ENCODE measurements at regions not wholly inside any gene's neighbourhood (a gene's known extent, or its start where the extent isn't known, plus 50 kb on each side); places are given as distances from the start of the nearest gene placed in this dataset.

DNA sequence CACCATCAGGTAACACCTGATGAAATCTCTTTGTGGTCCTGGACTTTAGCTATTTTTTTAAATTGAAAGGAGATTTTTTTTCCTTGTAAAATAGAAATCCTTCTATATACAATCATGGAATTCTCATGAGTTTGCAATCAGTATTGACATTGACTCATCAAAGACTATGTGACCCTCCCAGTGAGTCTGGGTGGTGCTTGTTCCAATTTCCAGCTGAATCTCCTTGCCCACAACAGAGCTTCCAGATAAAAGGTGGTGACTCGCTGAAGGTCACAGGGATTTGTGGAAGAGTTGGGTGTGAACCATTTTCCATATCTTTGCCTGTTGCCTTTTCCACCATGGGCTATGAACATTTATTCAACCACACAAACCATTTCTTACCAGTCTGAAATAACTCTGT, 486.6 kb downstream of the AJAP1 start (continued):
- TF ChIP-seq, protein P1, sequence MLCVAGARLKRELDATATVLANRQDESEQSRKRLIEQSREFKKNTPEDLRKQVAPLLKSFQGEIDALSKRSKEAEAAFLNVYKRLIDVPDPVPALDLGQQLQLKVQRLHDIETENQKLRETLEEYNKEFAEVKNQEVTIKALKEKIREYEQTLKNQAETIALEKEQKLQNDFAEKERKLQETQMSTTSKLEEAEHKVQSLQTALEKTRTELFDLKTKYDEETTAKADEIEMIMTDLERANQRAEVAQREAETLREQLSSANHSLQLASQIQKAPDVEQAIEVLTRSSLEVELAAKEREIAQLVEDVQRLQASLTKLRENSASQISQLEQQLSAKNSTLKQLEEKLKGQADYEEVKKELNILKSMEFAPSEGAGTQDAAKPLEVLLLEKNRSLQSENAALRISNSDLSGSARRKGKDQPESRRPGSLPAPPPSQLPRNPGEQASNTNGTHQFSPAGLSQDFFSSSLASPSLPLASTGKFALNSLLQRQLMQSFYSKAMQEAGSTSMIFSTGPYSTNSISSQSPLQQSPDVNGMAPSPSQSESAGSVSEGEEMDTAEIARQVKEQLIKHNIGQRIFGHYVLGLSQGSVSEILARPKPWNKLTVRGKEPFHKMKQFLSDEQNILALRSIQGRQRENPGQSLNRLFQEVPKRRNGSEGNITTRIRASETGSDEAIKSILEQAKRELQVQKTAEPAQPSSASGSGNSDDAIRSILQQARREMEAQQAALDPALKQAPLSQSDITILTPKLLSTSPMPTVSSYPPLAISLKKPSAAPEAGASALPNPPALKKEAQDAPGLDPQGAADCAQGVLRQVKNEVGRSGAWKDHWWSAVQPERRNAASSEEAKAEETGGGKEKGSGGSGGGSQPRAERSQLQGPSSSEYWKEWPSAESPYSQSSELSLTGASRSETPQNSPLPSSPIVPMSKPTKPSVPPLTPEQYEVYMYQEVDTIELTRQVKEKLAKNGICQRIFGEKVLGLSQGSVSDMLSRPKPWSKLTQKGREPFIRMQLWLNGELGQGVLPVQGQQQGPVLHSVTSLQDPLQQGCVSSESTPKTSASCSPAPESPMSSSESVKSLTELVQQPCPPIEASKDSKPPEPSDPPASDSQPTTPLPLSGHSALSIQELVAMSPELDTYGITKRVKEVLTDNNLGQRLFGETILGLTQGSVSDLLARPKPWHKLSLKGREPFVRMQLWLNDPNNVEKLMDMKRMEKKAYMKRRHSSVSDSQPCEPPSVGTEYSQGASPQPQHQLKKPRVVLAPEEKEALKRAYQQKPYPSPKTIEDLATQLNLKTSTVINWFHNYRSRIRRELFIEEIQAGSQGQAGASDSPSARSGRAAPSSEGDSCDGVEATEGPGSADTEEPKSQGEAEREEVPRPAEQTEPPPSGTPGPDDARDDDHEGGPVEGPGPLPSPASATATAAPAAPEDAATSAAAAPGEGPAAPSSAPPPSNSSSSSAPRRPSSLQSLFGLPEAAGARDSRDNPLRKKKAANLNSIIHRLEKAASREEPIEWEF (IDR thresholded peaks at IDR 0.05; ENCODE audit: insufficient replicate concordance, low read depth, low read length) = no peak
- TF ChIP-seq ASH2L (IDR thresholded peaks at IDR 0.05; ENCODE audit: borderline replicate concordance, low read depth) = no peak
- no peak for TF ChIP-seq EED (IDR thresholded peaks at IDR 0.05; ENCODE audit: low read depth)
- TF ChIP-seq, protein P2, sequence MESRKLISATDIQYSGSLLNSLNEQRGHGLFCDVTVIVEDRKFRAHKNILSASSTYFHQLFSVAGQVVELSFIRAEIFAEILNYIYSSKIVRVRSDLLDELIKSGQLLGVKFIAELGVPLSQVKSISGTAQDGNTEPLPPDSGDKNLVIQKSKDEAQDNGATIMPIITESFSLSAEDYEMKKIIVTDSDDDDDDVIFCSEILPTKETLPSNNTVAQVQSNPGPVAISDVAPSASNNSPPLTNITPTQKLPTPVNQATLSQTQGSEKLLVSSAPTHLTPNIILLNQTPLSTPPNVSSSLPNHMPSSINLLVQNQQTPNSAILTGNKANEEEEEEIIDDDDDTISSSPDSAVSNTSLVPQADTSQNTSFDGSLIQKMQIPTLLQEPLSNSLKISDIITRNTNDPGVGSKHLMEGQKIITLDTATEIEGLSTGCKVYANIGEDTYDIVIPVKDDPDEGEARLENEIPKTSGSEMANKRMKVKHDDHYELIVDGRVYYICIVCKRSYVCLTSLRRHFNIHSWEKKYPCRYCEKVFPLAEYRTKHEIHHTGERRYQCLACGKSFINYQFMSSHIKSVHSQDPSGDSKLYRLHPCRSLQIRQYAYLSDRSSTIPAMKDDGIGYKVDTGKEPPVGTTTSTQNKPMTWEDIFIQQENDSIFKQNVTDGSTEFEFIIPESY (IDR thresholded peaks at IDR 0.05) = no peak
- TF ChIP-seq CHD2 (IDR thresholded peaks at IDR 0.05; ENCODE audit: borderline replicate concordance, low read depth, low read length) = no peak
- TF ChIP-seq, protein P3, sequence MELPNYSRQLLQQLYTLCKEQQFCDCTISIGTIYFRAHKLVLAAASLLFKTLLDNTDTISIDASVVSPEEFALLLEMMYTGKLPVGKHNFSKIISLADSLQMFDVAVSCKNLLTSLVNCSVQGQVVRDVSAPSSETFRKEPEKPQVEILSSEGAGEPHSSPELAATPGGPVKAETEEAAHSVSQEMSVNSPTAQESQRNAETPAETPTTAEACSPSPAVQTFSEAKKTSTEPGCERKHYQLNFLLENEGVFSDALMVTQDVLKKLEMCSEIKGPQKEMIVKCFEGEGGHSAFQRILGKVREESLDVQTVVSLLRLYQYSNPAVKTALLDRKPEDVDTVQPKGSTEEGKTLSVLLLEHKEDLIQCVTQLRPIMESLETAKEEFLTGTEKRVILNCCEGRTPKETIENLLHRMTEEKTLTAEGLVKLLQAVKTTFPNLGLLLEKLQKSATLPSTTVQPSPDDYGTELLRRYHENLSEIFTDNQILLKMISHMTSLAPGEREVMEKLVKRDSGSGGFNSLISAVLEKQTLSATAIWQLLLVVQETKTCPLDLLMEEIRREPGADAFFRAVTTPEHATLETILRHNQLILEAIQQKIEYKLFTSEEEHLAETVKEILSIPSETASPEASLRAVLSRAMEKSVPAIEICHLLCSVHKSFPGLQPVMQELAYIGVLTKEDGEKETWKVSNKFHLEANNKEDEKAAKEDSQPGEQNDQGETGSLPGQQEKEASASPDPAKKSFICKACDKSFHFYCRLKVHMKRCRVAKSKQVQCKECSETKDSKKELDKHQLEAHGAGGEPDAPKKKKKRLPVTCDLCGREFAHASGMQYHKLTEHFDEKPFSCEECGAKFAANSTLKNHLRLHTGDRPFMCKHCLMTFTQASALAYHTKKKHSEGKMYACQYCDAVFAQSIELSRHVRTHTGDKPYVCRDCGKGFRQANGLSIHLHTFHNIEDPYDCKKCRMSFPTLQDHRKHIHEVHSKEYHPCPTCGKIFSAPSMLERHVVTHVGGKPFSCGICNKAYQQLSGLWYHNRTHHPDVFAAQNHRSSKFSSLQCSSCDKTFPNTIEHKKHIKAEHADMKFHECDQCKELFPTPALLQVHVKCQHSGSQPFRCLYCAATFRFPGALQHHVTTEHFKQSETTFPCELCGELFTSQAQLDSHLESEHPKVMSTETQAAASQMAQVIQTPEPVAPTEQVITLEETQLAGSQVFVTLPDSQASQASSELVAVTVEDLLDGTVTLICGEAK (IDR thresholded peaks at IDR 0.05; ENCODE audit: borderline replicate concordance) = no peak
- TF ChIP-seq, protein P4, sequence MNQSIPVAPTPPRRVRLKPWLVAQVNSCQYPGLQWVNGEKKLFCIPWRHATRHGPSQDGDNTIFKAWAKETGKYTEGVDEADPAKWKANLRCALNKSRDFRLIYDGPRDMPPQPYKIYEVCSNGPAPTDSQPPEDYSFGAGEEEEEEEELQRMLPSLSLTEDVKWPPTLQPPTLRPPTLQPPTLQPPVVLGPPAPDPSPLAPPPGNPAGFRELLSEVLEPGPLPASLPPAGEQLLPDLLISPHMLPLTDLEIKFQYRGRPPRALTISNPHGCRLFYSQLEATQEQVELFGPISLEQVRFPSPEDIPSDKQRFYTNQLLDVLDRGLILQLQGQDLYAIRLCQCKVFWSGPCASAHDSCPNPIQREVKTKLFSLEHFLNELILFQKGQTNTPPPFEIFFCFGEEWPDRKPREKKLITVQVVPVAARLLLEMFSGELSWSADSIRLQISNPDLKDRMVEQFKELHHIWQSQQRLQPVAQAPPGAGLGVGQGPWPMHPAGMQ (IDR thresholded peaks at IDR 0.05; ENCODE audit: borderline replicate concordance) = no peak
- TF ChIP-seq, protein P5, sequence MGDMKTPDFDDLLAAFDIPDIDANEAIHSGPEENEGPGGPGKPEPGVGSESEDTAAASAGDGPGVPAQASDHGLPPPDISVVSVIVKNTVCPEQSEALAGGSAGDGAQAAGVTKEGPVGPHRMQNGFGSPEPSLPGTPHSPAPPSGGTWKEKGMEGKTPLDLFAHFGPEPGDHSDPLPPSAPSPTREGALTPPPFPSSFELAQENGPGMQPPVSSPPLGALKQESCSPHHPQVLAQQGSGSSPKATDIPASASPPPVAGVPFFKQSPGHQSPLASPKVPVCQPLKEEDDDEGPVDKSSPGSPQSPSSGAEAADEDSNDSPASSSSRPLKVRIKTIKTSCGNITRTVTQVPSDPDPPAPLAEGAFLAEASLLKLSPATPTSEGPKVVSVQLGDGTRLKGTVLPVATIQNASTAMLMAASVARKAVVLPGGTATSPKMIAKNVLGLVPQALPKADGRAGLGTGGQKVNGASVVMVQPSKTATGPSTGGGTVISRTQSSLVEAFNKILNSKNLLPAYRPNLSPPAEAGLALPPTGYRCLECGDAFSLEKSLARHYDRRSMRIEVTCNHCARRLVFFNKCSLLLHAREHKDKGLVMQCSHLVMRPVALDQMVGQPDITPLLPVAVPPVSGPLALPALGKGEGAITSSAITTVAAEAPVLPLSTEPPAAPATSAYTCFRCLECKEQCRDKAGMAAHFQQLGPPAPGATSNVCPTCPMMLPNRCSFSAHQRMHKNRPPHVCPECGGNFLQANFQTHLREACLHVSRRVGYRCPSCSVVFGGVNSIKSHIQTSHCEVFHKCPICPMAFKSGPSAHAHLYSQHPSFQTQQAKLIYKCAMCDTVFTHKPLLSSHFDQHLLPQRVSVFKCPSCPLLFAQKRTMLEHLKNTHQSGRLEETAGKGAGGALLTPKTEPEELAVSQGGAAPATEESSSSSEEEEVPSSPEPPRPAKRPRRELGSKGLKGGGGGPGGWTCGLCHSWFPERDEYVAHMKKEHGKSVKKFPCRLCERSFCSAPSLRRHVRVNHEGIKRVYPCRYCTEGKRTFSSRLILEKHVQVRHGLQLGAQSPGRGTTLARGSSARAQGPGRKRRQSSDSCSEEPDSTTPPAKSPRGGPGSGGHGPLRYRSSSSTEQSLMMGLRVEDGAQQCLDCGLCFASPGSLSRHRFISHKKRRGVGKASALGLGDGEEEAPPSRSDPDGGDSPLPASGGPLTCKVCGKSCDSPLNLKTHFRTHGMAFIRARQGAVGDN (IDR thresholded peaks at IDR 0.05) = no peak
- TF ChIP-seq CBFB (IDR thresholded peaks at IDR 0.05; ENCODE audit: low read depth) = no peak
- TF ChIP-seq KAT2A (conservative IDR thresholded peaks at IDR 0.05; ENCODE audit: control insufficient read depth, low read depth, low read length) = no peak
- no peak for TF ChIP-seq RBBP5 (conservative IDR thresholded peaks at IDR 0.05)
